ENCODE measurements at regions not wholly inside any gene's neighbourhood (a gene's known extent, or its start where the extent isn't known, plus 50 kb on each side); places are given as distances from the start of the nearest gene placed in this dataset.
"Not testable (repeated sequence)": the region's sequence is repeated elsewhere in the genome, so short reads cannot be mapped to it uniquely, and the experiment has no call there.

DNA sequence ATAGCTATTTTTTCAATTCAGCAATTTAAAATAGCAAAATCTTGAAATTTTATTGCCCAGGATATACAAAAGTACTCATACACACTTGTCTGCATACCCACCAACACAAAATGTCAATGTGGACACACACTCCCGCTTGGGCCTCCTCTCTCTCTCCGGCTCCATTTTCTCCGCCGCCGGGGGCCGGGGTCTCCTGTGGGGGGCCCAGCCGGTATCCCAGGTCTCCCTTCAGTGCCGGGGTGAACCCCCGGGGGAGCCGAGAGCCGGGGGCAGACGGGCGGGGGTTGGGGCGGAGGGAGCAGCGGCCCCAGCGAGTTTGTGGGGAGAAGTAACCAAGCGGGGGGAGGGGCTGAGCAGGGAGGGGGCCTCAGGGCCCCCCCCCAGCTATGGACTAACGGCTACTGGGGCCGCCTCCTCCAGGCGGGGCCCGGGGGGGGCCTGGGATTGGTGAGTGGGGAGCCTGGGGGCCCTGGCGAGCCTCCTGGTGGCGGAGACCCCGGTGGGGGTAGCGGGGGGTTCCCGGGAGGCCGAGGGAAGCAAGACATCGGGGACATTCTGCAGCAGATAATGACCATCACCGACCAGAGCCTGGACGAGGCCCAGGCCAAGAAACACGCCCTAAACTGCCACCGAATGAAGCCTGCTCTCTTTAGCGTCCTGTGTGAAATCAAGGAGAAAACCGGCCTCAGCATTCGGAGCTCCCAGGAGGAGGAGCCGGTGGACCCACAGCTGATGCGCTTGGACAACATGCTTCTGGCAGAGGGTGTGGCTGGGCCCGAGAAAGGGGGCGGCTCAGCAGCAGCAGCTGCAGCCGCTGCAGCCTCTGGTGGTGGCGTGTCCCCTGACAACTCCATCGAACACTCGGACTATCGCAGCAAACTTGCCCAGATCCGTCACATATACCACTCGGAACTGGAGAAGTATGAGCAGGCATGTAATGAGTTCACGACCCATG is 56.6 kb downstream of the CHST2 start:
- not testable (repeated sequence) for DNase-seq

DNA sequence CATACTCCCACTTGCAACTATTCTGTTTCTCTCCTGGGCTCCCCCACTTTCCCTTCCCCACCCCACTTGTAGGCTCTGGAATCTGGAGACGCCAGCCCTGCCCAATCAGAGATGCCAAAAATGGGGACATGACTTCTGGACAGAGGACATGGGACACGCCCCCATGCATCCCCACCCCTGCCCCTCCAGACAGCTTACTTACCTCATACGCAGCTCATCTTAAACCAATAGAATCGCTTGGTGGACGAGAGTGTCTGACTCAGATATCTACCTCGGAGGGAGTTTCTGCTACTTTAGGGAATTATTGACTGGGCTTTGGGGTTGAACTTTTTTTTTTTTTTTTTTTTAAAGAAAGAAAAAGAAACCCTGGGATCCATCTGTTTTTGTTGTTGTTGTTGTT is 58.4 kb downstream of the CHST2 start:
- DNase-seq, result peak; percentile 10 to 14

DNA sequence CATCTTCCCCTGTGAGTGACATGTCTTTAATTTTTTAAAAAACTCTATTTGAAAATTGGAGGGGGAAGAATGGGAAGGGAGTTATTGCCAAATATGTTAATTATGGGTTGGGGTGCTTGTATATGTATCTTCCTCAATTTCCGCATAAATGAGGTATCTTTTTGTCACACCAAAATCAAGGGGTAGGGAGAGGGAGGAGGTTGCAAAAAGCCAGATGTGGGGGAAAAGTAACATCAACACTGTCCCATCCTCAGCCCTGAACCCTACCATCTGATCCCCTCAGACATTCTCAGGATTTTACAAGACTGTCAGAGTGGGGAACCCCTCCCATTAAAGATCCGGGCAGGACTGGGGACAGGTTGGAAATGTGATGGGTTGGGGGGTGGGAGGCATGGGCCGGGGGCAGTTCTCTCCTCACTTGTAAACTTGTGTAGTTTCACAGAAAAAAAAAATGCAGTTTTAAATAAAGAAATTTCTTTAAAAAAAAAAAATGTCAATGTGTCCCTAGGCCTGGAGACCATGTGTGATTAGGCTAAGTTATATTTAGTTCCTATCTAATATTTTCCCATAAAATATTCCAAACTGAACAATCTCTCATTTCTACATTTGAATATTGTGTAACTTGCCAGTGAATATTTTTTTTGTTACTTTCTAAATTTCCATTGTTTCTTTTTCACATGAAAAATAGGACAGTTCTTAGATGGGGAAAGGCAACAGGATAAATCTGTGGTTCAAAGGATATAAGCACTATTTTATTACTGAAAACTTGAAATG is 59.4 kb downstream of the CHST2 start:
- not testable (repeated sequence) for DNase-seq

DNA sequence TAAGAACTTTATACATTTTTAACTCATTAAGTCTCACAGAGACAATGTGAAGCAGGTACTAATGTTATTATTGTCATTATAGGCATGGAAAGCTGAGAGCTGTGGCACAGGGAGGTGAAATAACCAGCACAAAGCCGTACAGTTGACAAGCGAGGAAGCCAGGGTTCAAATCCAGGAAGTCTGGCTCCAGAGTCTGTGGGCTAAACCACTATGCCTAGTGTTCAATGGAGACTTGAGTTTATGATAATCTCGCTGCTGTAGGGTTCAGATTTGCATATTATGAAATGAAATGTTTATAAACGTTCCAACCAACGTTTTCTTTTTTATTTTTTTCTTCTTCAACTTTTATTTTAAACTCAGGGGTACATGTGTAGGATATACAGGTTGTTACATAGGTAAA is 60.0 kb downstream of the CHST2 start:
- no peak for TF ChIP-seq POLR2A (IDR thresholded peaks at IDR 0.05; ENCODE audit: low read length)
- no peak for TF ChIP-seq GATA1 (IDR thresholded peaks at IDR 0.05; ENCODE audit: low read depth, low read length)
- DNase-seq, result no peak

DNA sequence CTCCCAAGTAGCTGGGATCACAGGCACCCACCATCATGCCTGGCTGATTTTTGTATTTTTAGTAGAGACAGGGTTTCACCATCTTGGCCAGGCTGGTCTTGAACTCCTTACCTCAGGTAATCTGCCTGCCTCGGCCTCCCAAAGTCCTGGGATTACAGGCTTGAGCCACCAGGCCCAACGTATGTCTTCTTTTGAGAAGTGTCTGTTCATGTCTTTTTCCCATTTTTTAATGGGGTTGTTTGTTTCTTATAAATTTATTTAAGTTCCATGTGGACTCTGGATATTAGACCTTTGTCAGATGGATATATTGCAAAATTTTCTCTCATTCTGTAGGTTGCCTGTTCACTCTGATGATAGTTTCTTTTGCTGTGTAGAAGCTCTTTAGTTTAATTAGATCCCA is 61.3 kb downstream of the CHST2 start:
- DNase-seq, result not testable (repeated sequence)

DNA sequence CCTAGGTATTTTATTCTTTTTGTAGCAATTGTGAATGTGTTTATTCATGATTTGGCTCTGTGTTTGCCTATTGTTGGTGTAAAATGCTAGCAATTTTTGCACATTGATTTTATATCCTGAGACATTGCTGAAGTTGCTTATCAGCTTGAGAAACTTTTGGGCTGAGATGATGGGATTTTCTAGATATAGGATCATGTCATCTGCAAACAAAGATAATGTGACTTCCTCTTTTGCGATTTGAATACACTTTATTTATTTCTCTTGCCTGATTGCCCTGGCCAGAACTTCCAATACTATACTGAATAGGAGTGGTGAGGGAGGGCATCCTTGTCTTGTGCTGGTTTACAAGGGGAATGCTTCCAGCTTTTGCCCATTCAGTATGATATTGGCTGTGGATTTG is 62.4 kb downstream of the CHST2 start:
- DNase-seq, result peak in 1 of 2 experiments; percentile 41

DNA sequence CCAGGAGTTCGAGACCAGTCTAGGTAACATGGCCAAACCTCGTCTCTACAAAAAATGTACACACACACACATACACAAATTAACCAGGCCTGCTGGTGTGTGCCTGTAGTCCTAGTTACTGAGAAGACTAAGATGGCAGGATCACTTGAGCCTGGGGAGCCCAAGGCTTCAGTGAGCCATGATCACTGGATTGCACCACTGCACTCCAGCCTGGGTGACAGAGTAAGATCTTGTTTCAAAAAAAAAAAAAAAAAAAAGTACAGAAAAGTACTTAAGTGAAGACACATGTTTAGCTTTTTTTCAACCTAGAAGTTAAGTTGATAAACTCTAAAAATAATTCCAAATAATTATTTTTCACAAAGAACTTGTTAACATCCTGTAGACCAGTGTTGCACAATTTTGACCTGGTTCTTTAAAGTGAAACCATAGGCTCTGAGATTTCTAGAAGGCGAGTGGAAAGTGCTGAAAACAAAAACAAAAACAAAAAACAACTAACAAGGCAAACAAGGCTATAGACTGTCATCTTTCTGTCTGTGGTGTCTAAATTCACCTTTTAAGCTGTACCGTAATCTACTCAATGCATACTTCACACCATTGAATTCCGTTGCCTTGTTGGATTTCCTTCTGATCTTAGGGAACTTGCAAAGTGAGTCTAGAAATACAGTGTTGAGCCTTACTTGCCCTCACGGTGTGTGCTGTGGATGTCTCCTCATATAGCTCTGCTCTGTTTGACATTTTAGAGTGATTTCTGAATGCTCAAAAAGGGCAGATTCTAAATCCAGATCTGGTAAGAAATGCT is 63.5 kb downstream of the CHST2 start:
- peak in 1 of 2 experiments; percentile 20 for DNase-seq
- TF ChIP-seq POLR2A (IDR thresholded peaks at IDR 0.05; ENCODE audit: low read length) (no peak), GATA1 (IDR thresholded peaks at IDR 0.05; ENCODE audit: low read depth, low read length) (no peak)

DNA sequence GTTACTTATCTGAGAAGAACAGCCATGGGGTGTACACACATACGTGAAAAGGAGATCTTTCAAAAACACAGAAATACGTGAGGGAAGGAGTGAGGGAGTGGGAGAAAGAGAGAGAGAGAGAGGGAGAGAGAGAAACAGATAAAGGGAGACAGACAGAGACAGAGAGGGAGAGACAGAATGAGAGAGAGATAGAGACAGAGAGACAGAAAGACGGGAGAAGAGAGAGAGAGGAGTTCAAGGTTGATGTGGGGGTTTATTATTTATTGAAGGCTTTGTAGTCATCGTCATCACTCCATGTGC is 64.0 kb downstream of the CHST2 start:
- TF ChIP-seq GATA1 (IDR thresholded peaks at IDR 0.05; ENCODE audit: low read depth, low read length) (no peak), POLR2A (IDR thresholded peaks at IDR 0.05; ENCODE audit: low read length) (no peak)
- DNase-seq, result peak in 1 of 2 experiments; percentile 68

DNA sequence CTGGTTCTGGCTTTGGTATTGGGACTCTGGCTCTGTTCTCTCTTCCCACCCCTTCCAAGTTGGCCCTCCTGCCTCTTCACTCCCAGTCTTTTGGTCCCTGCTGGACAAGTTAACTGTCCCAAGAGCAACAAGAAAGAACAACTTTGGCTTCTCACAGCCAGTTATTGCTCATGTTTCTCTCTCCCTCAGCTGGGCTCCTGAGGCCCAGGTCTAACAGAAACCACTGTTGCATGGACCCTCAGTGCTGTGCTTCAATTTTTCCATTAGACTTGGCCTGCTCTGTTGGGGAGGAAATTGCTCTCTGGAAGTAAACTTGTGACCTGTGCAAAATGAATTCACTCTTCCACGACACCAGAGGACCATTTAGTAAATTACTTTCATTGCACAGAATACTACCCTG is 64.5 kb downstream of the CHST2 start:
- no peak for DNase-seq
- TF ChIP-seq POLR2A (IDR thresholded peaks at IDR 0.05; ENCODE audit: low read length) (no peak), GATA1 (IDR thresholded peaks at IDR 0.05; ENCODE audit: low read depth, low read length) (no peak)

DNA sequence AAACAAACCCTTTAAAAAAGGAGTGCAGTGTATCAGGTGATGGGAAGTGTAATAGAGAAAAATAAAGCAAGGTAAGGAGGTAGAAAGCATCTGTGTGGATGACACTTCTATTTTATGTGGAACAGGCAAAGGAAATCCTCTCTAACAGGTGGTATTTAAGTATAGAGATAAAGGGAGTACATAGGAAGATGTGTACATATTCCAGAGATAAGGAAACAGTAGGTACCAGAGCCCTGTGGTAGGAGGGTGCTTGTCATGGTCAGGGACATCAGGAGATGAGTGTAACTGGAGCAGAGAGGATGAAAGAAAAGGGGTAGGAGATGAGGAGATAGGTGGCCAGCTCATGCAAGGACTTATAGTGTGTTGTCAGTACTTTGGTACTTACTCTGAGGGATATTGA is 65.8 kb downstream of the CHST2 start:
- no peak for TF ChIP-seq POLR2A (IDR thresholded peaks at IDR 0.05; ENCODE audit: low read length)
- TF ChIP-seq GATA1 (IDR thresholded peaks at IDR 0.05; ENCODE audit: low read depth, low read length), result no peak

DNA sequence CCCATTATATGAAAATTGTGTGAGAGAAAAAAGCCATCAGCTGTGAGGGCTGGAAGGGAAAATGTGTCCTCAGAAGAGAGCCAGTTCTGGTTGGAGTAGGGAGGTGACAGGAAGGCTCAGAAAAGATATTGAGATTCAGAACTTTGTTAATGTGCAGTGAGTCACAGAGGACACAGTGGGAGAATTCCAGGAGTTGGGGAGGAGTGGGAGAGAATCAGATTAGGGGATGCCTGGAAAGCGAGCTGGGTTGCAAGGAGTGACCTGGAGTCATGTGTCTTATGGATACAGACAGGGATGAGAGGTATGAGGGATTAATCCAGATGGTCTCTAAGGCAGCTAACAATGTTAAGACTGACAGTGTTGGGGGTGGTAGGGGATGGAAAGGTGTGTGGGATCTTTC is 67.5 kb downstream of the CHST2 start:
- no peak for DNase-seq
- no peak for TF ChIP-seq POLR2A (IDR thresholded peaks at IDR 0.05; ENCODE audit: low read length)
- TF ChIP-seq GATA1 (IDR thresholded peaks at IDR 0.05; ENCODE audit: low read depth, low read length), result no peak

More for the DNA sequence above, 65.8 kb downstream of the CHST2 start:
- DNase-seq, result no peak

DNA sequence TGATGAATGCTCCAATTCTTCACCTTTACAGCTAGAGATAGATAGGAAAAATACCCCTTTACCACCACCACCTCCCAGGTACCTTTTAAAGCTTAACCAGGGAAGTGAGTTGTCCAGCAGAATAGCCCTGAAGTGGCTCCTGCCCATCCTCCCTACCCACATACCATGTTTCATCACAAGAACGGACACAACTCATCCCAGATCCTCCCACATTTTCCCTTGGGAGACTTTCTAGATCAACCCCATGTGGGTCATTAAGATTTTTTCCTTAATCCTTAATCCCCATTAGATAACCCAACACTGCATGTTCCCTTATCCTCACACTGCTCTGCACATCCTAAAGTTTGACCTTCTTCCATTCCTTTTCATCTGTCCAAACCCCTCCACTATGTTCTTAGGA is 69.3 kb downstream of the CHST2 start:
- DNase-seq, result no peak
- TF ChIP-seq GATA1 (IDR thresholded peaks at IDR 0.05; ENCODE audit: low read depth, low read length) (no peak), POLR2A (IDR thresholded peaks at IDR 0.05; ENCODE audit: low read length) (no peak)

DNA sequence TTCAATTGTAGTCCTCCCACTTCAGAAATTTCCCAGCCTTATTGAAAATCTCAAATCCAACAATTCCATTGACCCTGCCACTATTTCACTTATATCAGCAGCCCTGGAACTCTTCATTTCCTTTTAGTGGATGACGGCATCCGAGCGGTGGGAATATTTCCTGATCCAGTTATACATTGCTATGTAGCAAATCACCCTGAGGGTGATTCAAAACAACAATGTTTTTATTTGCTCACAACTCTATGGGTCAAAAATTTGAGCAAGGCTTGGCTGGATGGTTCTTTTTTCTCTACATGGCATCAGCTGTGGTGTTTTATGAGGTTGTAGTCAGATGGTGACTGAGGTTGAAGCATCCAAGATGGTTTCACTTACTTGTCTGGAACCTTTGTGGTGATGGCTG is 70.5 kb downstream of the CHST2 start:
- DNase-seq, result no peak
- TF ChIP-seq GATA1 (IDR thresholded peaks at IDR 0.05; ENCODE audit: low read depth, low read length), result no peak
- TF ChIP-seq POLR2A (IDR thresholded peaks at IDR 0.05; ENCODE audit: low read length), result no peak

DNA sequence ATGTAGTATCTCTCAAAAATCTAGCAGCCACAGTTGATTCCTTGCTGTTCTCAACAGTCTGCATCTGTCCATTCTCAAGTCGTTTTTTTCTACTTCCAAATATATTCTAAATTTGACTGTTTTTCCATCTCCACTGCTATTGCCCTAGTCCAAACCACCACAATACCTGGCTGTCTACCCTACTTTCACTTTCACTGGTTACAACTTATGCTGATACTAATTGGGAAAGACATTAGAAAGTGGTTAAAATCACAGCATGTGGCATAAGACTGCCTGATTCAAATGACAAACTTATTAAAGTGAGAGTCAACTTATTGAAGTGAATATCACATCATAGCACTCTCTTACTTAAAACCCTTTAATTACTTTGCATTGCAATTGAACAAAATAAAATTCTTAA is 72.6 kb downstream of the CHST2 start:
- TF ChIP-seq GATA1 (IDR thresholded peaks at IDR 0.05; ENCODE audit: low read depth, low read length), result no peak
- TF ChIP-seq POLR2A (IDR thresholded peaks at IDR 0.05; ENCODE audit: low read length), result no peak
- DNase-seq, result no peak
